ENCODE measurements at regions not wholly inside any gene's neighbourhood (a gene's known extent, or its start where the extent isn't known, plus 50 kb on each side); places are given as distances from the start of the nearest gene placed in this dataset.

DNA sequence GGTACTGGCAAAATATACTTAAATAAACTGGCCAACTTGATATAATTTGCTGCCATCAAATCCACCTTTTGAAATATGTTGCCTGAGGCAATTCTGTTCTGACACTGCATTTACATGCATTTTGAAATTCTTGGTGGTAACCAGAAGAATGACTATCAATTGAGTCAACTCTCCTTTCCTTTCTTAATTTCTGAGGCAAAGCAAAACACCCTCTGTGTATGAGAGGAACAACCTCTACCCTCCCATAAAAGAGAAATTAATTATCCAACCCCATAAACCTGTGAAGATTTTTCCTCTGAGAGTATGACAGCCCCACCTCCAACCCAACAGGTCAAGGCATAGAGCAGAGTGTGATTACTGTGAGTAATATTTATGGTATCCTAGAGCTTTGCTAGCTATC, 286.8 kb downstream of the NR2F1-AS1 start:
- Mint-ChIP-seq H3K27ac (no peak overlapping the region), H3K4me1 (ENCODE audit: low read depth) (no peaks in the 10 kb centered on the region), H3K27me3 (peaks cover 3% of the 10 kb centered on the region), H3K4me3 (no peak overlapping the region), H3K36me3 (ENCODE audit: low read depth) (no peaks in the 10 kb centered on the region), H3K9me3 (no peaks in the 10 kb centered on the region)
- ChIA-PET CTCF (no interaction called here), POLR2A (no interaction called here)
- TF ChIP-seq CTCF (IDR thresholded peaks at IDR 0.05), result no peak
- ATAC-seq (no peak), DNase-seq (no peak)
- intact Hi-C loops (cut with micrococcal nuclease), result no loop called here

- no peak for TF ChIP-seq CTCF (IDR thresholded peaks at IDR 0.05)
- Mint-ChIP-seq H3K36me3 (ENCODE audit: low read depth) (no peaks in the 10 kb centered on the region), H3K4me3 (no peak overlapping the region), H3K4me1 (ENCODE audit: low read depth) (no peaks in the 10 kb centered on the region), H3K27me3 (no peaks in the 10 kb centered on the region), H3K9me3 (peaks cover 7% of the 10 kb centered on the region), H3K27ac (no peak overlapping the region)
- ChIA-PET POLR2A (no interaction called here), CTCF (no interaction called here)
- intact Hi-C loops (cut with micrococcal nuclease), result no loop called here
- ATAC-seq (no peak), DNase-seq (no peak)
These were observed 291.1 kb downstream of the NR2F1-AS1 start for GRCh38 chr5:93289942-93290341.

DNA sequence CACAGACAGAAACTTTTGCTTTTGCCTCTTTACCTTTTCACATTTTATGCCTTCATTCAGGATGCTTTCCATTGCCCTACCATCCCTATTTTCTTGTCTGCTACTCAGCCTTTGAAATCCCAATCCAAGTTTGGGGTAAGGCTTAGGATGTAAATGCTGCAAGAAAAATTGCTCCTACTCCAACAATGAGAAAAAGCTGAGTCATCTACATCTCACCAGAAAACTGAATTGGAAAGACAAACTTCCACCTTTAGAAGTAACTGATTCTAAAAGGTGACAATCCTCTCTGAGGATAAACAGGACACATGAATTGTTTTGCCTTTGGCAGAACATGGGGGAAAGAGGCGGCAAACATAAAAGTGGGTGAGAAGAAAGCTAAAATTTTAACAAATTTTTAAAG, 295.6 kb downstream of the NR2F1-AS1 start:
- no peak overlapping the region for H3K4me3 Mint-ChIP-seq

DNA sequence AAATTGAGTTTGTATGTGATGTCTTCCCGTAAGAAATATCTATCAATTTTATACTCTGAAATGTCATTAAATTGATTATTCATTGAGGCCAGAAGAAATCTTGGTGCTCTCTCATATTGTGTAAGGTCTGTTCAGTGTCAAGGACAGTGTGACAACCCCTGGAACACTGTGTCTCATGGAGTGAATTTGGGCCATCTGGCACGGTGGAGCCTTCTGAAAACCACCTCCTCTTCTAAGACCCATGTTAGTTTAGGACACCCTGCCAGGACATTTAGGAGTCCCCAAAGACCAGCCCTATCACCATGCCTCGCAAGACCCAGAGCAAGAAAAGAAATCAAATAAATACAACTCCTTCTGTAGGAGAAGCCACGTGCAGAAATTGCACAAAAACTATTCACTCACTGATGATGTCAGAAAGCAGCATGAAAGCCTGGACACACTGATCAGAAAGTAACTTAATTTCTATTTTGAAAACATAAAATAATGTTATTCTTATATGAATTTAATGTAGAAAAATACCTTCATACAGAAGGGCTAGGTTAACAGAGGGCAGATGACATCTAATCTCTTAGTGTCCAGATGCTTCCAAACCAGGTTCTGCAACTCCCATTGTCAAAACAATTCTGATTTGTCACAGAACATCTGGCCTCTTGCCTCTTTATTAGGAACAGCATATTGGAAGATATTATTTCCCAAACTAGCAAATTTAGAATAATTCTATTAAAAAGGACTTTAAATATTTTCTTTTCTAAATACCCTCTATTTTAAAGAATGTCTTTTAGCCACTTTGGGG, 298.8 kb downstream of the NR2F1-AS1 start:
- ChIA-PET POLR2A (no interaction called here), CTCF (no interaction called here)
- intact Hi-C loops (cut with micrococcal nuclease), result no loop called here
- no peak overlapping the region for H3K4me3 Mint-ChIP-seq
- no peak for ATAC-seq
- no peaks in the 10 kb centered on the region for H3K36me3 Mint-ChIP-seq (ENCODE audit: low read depth)
- no peak for TF ChIP-seq CTCF (IDR thresholded peaks at IDR 0.05)
- peaks cover 1% of the 10 kb centered on the region for H3K27me3 Mint-ChIP-seq
- H3K27ac Mint-ChIP-seq, result no peak overlapping the region
- peaks cover 6% of the 10 kb centered on the region for H3K9me3 Mint-ChIP-seq
- DNase-seq, result no peak
- H3K4me1 Mint-ChIP-seq (ENCODE audit: low read depth), result no peaks in the 10 kb centered on the region

More for the DNA sequence above, 295.6 kb downstream of the NR2F1-AS1 start:
- no peak for ATAC-seq
- no peak for TF ChIP-seq CTCF (IDR thresholded peaks at IDR 0.05)
- no peak overlapping the region for H3K27ac Mint-ChIP-seq
- no peak for DNase-seq
- peaks cover 7% of the 10 kb centered on the region for H3K9me3 Mint-ChIP-seq
- no peaks in the 10 kb centered on the region for H3K36me3 Mint-ChIP-seq (ENCODE audit: low read depth)
- peaks cover 1% of the 10 kb centered on the region for H3K27me3 Mint-ChIP-seq
- POLR2A ChIA-PET, result no interaction called here
- CTCF ChIA-PET, result no interaction called here
- intact Hi-C loops (cut with micrococcal nuclease), result no loop called here
- no peaks in the 10 kb centered on the region for H3K4me1 Mint-ChIP-seq (ENCODE audit: low read depth)

DNA sequence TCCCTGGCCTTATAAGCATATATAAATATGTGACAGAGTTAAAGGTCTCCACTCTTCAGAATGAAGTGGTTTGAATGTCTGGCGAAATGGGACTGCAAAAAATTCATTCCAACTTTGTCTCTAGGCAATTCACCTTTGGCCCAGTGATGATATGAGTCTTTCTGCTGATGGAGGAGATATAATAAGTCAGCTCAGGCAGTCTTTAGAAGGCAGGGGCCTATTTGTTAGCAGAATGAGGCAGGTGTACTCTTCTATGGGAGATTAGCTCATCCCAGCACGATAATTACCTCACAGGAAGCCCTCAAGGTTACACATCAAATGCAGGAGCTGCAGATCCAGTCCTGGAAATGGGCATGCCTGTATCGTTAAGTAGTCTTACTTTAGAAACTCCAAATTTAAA, 300.5 kb downstream of the NR2F1-AS1 start:
- DNase-seq, result no peak
- H3K4me1 Mint-ChIP-seq (ENCODE audit: low read depth), result no peaks in the 10 kb centered on the region
- H3K36me3 Mint-ChIP-seq (ENCODE audit: low read depth), result no peaks in the 10 kb centered on the region
- no peak overlapping the region for H3K4me3 Mint-ChIP-seq
- intact Hi-C loops (cut with micrococcal nuclease), result no loop called here
- ATAC-seq, result no peak
- no peaks in the 10 kb centered on the region for H3K9me3 Mint-ChIP-seq
- no peak for TF ChIP-seq CTCF (IDR thresholded peaks at IDR 0.05)
- ChIA-PET POLR2A (no interaction called here), CTCF (no interaction called here)
- H3K27me3 Mint-ChIP-seq, result peaks cover 1% of the 10 kb centered on the region
- H3K27ac Mint-ChIP-seq, result no peak overlapping the region

Data from activated CD8-positive, alpha-beta T cell treated with anti-CD3 and anti-CD28 coated beads for 36 hours (primary cell).